Stomach (tissue), 4 donors: ENCODE measurements at regions not wholly inside any gene's neighbourhood (a gene's known extent, or its start where the extent isn't known, plus 50 kb on each side); places are given as distances from the start of the nearest gene placed in this dataset.

ENCODE experiments used
- CTCF ChIP-seq, 7 experiments: fragments of 450-650 bp in 4 of 7; fragments of 200-600 bp in 3 of 7; sonication (generic) in 3 of 7; IDR thresholded peaks; one replicate each; pipeline ENCODE4 v1.5.1; 2016 to 2019; ENCODE audit warnings: antibody characterized with exemption in 7 of 7, control low read depth in 2 of 7, mild to moderate bottlenecking in 1 of 7
- POLR2A ChIP-seq, 4 donors: fragments of 450-650 bp; IDR thresholded peaks; one replicate each; pipeline ENCODE4 v1.6.1; 2016; ENCODE audit warnings: antibody characterized with exemption in 4 of 4, control low read depth in 2 of 4, mild to moderate bottlenecking in 1 of 4, moderate library complexity in 1 of 4
- POLR2AphosphoS5 ChIP-seq, 3 donors: sonication (generic); formaldehyde crosslinking; IDR thresholded peaks; one replicate each; pipeline ENCODE4 v1.6.1; 2016; ENCODE audit warnings: antibody characterized with exemption in 3 of 3

GRCh38 chr4:12239897-12240636 lies 811.4 kb upstream of the HS3ST1 start:
- TF ChIP-seq CTCF (IDR thresholded peaks at IDR 0.05), result no peak
- TF ChIP-seq POLR2A (IDR thresholded peaks at IDR 0.05), result no peak
- no peak for TF ChIP-seq POLR2AphosphoS5 (IDR thresholded peaks at IDR 0.05)
